ENCODE measurements at regions not wholly inside any gene's neighbourhood (a gene's known extent, or its start where the extent isn't known, plus 50 kb on each side); places are given as distances from the start of the nearest gene placed in this dataset.

- peak in 1 of 2 experiments; percentile 29 for DNase-seq
Measured at GRCh38 chr1:94325377-94326302, 88.3 kb upstream of the ARHGAP29 start.

- no peak for DNase-seq
Measured at GRCh38 chr1:94324178-94324544, 86.8 kb upstream of the ARHGAP29 start.

- DNase-seq = no peak
Measured at GRCh38 chr1:94323311-94324177, 86.2 kb upstream of the ARHGAP29 start.

GRCh38 chr1:94322696-94323095 is 85.3 kb upstream of the ARHGAP29 start:
- no peak for DNase-seq

- DNase-seq = no peak
Measured at GRCh38 chr1:94321662-94322061, 84.3 kb upstream of the ARHGAP29 start.

GRCh38 chr1:94319319-94320102 is 82.1 kb upstream of the ARHGAP29 start:
- DNase-seq = no peak

GRCh38 chr1:94318505-94319030 is 81.2 kb upstream of the ARHGAP29 start:
- no peak for DNase-seq

GRCh38 chr1:94317790-94318188 is 80.4 kb upstream of the ARHGAP29 start:
- no peak for DNase-seq

GRCh38 chr1:94316836-94317789 is 79.7 kb upstream of the ARHGAP29 start:
- no peak for DNase-seq

GRCh38 chr1:94316183-94316582 is 78.8 kb upstream of the ARHGAP29 start:
- DNase-seq = no peak

GRCh38 chr1:94315552-94316116 is 78.2 kb upstream of the ARHGAP29 start:
- DNase-seq = no peak

GRCh38 chr1:94314222-94314858 is 77.0 kb upstream of the ARHGAP29 start:
- DNase-seq = no peak

- no peak for DNase-seq
Measured at GRCh38 chr1:94310570-94311270, 73.3 kb upstream of the ARHGAP29 start.

- DNase-seq = peak in 1 of 2 experiments; percentile 17
Measured at GRCh38 chr1:94309829-94310569, 72.6 kb upstream of the ARHGAP29 start.

- DNase-seq = peak; percentile 71 to 75
Measured at GRCh38 chr1:94309216-94309615, 71.8 kb upstream of the ARHGAP29 start.

- no peak for DNase-seq
Measured at GRCh38 chr1:94306521-94306920, 69.1 kb upstream of the ARHGAP29 start.

- no peak for DNase-seq
Measured at GRCh38 chr1:94305704-94306103, 68.3 kb upstream of the ARHGAP29 start.

GRCh38 chr1:94304553-94304952 is 67.2 kb upstream of the ARHGAP29 start:
- DNase-seq = no peak

GRCh38 chr1:94303005-94303404 is 65.6 kb upstream of the ARHGAP29 start:
- no peak for DNase-seq

Measured in SHP77 (cell line).